ENCODE measurements at regions not wholly inside any gene's neighbourhood (a gene's known extent, or its start where the extent isn't known, plus 50 kb on each side); places are given as distances from the start of the nearest gene placed in this dataset.
"Not testable (repeated sequence)": the region's sequence is repeated elsewhere in the genome, so short reads cannot be mapped to it uniquely, and the experiment has no call there.

DNA sequence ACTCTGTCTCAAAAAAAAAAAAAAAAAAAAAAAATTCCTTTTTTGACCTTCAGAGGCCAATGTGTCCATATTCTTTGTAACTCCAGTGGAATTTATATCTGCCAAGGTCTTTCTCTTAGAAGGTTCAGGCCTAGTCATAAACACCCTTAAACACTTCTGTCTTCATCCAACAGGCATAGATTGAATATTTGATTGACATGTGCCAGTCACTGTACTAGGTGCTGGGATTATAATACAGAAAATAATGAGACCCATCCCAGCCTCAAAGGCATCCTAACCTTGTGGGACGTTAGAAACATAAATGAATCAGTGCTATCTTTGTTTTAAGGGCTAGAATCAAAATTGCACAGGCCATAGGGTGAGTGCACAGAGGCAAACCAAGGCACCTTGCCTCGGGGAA lies 62.9 kb upstream of the SERBP1 start:
- no peak for DNase-seq (ENCODE audit: low read depth in 1 of 2, low spot score in 1 of 2)
- H3K9me3 ChIP-seq (ENCODE audit: low read depth) = no peaks in the 10 kb centered on the region
- H3K27me3 ChIP-seq = peaks cover 2% of the 10 kb centered on the region
- H3K4me1 ChIP-seq (ENCODE audit: low read depth) = no peaks in the 10 kb centered on the region
- TF ChIP-seq, protein P1, sequence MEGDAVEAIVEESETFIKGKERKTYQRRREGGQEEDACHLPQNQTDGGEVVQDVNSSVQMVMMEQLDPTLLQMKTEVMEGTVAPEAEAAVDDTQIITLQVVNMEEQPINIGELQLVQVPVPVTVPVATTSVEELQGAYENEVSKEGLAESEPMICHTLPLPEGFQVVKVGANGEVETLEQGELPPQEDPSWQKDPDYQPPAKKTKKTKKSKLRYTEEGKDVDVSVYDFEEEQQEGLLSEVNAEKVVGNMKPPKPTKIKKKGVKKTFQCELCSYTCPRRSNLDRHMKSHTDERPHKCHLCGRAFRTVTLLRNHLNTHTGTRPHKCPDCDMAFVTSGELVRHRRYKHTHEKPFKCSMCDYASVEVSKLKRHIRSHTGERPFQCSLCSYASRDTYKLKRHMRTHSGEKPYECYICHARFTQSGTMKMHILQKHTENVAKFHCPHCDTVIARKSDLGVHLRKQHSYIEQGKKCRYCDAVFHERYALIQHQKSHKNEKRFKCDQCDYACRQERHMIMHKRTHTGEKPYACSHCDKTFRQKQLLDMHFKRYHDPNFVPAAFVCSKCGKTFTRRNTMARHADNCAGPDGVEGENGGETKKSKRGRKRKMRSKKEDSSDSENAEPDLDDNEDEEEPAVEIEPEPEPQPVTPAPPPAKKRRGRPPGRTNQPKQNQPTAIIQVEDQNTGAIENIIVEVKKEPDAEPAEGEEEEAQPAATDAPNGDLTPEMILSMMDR (IDR thresholded peaks at IDR 0.05; ENCODE audit: low read depth, low read length) = no peak
- H3K36me3 ChIP-seq = no peaks in the 10 kb centered on the region
- no peak overlapping the region for H3K4me3 ChIP-seq
- H3K27ac ChIP-seq = no peak overlapping the region

DNA sequence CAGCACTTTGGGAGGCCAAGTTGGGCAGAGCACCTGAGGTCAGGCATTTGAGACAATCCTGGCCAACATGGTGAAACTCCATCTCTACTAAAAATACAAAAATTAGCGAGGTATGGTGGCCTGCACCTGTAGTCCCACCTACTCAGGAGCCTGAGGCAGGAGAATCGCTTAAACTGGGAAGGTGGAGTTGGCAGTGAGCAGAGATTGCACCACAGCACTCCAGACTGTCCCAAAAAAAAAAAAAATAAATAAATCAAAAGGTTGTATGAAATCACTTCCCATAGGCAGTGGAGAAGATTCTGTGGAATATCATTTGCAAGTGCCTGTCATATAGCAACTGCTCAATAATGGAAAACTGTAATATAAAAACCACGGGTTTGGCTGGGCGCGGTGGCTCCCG lies 65.1 kb upstream of the SERBP1 start:
- Histone ChIP-seq H3K4me1 (ENCODE audit: low read depth) (no peaks in the 10 kb centered on the region), H3K4me3 (no peak overlapping the region), H3K27ac (no peak overlapping the region), H3K9me3 (ENCODE audit: low read depth) (no peaks in the 10 kb centered on the region), H3K36me3 (no peaks in the 10 kb centered on the region), H3K27me3 (peaks cover 2% of the 10 kb centered on the region)
- TF ChIP-seq, protein P1 (IDR thresholded peaks at IDR 0.05; ENCODE audit: low read depth, low read length) = no peak
- DNase-seq (ENCODE audit: low read depth in 1 of 2, low spot score in 1 of 2) = no peak

DNA sequence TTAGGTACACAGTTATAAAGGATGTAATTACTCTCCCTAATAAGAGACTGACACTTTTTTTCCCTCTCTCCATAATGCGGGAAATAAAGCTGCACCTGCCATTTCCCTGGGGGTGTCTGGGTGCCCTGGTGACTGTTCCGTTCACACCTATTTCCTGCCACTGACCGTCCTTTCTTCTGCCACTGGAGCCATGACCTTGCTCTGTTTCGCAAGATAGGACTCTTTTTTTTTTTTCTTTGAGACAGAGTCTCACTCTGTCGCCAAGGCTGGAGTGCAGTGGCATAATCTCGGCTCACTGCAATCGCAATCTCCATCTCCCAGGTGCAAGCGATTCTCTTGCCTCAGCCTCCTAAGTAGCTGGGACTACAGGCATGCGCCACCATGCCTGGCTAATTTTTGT lies 66.1 kb upstream of the SERBP1 start:
- Histone ChIP-seq H3K27me3 (peaks cover 10% of the 10 kb centered on the region), H3K9me3 (ENCODE audit: low read depth) (no peaks in the 10 kb centered on the region), H3K27ac (no peak overlapping the region), H3K36me3 (no peaks in the 10 kb centered on the region), H3K4me1 (ENCODE audit: low read depth) (no peaks in the 10 kb centered on the region), H3K4me3 (no peak overlapping the region)
- no peak for DNase-seq (ENCODE audit: low read depth in 1 of 2, low spot score in 1 of 2)
- TF ChIP-seq, protein P1 (IDR thresholded peaks at IDR 0.05; ENCODE audit: low read depth, low read length) = no peak

DNA sequence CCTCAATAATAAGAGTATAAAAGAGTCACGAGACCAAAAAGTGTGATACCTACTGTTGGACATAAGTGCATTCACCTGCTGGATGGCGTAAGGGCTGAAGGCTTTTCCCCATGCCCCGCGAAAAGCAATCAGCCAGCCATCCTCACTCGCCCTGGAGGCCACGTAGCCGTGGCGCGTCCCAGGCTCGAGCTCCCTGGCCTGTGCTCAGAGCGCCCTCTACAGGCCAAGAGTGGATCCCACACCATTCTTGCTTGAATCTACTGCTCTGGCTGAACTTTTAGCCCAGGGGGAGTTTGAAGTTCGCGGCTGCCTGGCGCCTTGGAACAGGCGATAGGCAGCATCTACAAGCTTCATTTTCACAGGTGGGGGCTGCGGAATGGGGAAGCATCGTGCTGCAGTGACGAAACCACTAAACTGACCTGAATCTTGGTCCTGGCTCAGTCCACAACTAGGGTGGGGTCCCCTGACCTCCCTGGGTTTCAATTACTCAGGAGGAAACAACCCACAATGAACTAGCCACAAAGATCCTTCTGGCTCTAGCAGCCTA lies 70.3 kb upstream of the SERBP1 start:
- Histone ChIP-seq H3K9me3 (ENCODE audit: low read depth) (no peaks in the 10 kb centered on the region), H3K4me3 (no peak overlapping the region), H3K27ac (no peak overlapping the region), H3K27me3 (peaks cover 17% of the 10 kb centered on the region), H3K4me1 (ENCODE audit: low read depth) (no peaks in the 10 kb centered on the region), H3K36me3 (no peaks in the 10 kb centered on the region)
- TF ChIP-seq, protein P1 (IDR thresholded peaks at IDR 0.05; ENCODE audit: low read depth, low read length) = peak; percentile 97
- peak; percentile 89 to 90 for DNase-seq (ENCODE audit: low read depth in 1 of 2, low spot score in 1 of 2)

DNA sequence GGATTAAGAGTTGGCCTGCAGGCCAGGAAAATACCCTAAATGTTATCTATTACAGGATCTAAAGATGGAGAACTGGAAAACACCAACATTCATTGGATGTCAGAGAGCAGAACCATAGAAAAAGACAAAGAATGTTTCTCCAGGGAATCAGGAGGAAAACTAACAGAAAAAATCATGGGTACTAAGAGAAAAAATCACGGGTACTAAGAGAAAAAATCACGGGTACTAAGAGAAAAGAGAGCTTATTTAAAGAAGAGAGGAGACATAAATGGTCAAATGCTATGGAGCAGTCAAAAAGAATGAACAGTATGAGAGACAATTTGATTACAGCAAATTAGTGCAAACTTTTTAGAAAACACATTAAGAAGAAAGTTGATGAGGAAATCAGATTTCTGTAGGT lies 73.8 kb upstream of the SERBP1 start:
- Histone ChIP-seq H3K4me3 (no peak overlapping the region), H3K27ac (no peak overlapping the region), H3K4me1 (ENCODE audit: low read depth) (no peaks in the 10 kb centered on the region), H3K27me3 (peaks cover 17% of the 10 kb centered on the region), H3K9me3 (ENCODE audit: low read depth) (no peaks in the 10 kb centered on the region), H3K36me3 (no peaks in the 10 kb centered on the region)
- DNase-seq (ENCODE audit: low read depth in 1 of 2, low spot score in 1 of 2) = no peak
- TF ChIP-seq, protein P1 (IDR thresholded peaks at IDR 0.05; ENCODE audit: low read depth, low read length) = no peak

DNA sequence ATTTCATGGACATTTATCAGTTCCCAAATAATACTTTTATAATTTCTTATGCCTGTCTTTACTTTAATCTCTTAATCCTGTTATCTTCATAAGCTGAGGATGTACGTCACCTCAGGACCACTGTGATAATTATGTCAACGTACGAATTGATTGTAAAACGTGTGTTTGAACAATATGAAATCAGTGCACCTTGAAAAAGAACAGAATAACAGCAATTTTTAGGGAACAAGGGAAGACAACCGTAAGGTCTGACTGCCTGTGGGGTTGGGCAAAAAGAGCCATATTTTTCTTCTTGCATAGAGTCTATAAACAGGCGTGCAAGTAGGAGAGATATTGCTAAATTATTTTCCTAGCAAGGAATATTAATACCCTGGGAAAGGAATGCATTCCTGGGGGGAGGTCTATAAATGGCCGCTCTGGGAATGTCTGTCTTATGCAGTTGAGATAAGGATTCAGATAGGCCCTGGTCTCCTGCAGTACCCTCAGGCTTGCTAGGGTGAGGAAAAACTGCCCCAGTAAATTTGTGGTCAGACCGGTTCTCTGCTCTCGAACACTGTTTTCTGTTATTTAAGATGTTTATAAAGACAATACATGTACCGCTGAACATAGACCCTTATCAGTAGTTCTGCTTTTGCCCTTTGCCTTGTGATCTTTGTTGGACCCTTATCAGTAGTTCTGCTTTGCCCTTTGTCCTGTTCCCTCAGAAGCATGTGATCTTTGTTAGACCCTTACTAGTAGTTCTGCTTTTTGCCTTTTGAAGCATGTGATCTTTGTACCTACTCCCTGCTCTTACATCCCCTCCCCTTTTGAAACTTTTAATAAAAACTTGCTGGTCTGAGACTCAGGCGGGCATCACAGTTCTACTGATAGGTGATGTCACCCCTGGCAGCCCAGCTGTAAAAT lies 83.4 kb upstream of the SERBP1 start:
- not testable (repeated sequence) for H3K9me3 ChIP-seq (ENCODE audit: low read depth); DNase-seq (ENCODE audit: low read depth in 1 of 2, low spot score in 1 of 2); H3K4me3 ChIP-seq; H3K4me1 ChIP-seq (ENCODE audit: low read depth); H3K27ac ChIP-seq; H3K27me3 ChIP-seq; H3K36me3 ChIP-seq
